ENCODE measurements at regions not wholly inside any gene's neighbourhood (a gene's known extent, or its start where the extent isn't known, plus 50 kb on each side); places are given as distances from the start of the nearest gene placed in this dataset.

GRCh38 chr5:67317603-67318002 is 121.0 kb upstream of the CD180 start:
- peaks cover 3% of the 10 kb centered on the region for H3K4me1 Mint-ChIP-seq (ENCODE audit: low read depth)
- H3K27ac Mint-ChIP-seq, result peak overlapping the region; percentile 38
- H3K36me3 Mint-ChIP-seq (ENCODE audit: low read depth), result no peaks in the 10 kb centered on the region
- no peak for DNase-seq (ENCODE audit: low spot score)
- H3K27me3 Mint-ChIP-seq (ENCODE audit: low read depth), result no peaks in the 10 kb centered on the region
- peaks cover 4% of the 10 kb centered on the region for H3K9me3 Mint-ChIP-seq
- no peak overlapping the region for H3K4me3 Mint-ChIP-seq

- DNase-seq (ENCODE audit: low spot score), result no peak
- H3K27me3 Mint-ChIP-seq (ENCODE audit: low read depth), result no peaks in the 10 kb centered on the region
- H3K36me3 Mint-ChIP-seq (ENCODE audit: low read depth), result no peaks in the 10 kb centered on the region
- H3K27ac Mint-ChIP-seq, result no peak overlapping the region
- no peak overlapping the region for H3K4me3 Mint-ChIP-seq
- peaks cover 4% of the 10 kb centered on the region for H3K9me3 Mint-ChIP-seq
- H3K4me1 Mint-ChIP-seq (ENCODE audit: low read depth), result peaks cover 3% of the 10 kb centered on the region
These were observed 120.1 kb upstream of the CD180 start for GRCh38 chr5:67316695-67317094.

DNA sequence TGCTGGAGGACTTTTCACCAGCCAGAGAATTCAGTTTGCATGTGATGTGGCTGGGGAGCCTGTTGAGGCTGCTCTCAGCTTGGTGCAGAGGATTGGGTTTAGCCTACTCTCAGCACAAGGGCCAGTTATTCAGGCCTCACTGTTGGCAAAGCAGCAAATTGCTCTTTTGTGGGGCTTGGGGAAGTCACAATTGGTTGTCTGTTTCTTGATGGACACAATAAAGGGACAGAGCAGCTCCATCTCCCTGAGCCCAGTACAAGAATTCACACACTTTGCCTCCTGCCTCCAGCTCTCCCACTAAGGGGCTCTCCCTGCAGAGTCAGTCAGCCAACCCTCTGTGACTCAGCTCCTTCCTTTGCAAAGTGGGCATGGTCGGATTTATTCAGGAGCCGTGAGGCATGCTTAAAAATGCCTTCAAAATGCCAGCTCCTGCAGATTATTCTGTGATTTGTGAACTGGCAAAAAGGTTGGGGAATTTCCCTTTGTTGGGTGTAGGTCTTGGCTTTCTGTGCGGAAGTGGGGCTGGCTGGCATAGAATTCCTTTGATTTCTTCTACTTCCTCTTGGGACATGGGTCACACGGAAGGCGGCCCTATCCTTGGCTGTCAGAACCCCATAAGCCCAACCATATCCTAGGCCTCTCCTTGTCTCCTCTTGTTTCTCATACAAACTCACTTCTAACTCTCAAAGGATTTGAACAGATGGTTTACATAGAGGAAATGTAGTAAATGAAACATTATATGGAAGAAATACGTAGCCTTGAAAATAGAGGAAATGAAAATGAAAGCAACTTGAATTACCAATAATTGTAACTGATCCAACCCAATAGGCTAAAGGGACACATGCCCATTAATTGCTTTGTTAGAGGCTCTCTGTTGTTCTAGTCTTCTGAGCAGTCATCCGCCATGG is 118.7 kb upstream of the CD180 start:
- H3K4me3 Mint-ChIP-seq, result no peak overlapping the region
- no peak overlapping the region for H3K27ac Mint-ChIP-seq
- DNase-seq (ENCODE audit: low spot score), result no peak
- H3K4me1 Mint-ChIP-seq (ENCODE audit: low read depth), result peaks cover 3% of the 10 kb centered on the region
- H3K27me3 Mint-ChIP-seq (ENCODE audit: low read depth), result peaks cover 6% of the 10 kb centered on the region
- H3K9me3 Mint-ChIP-seq, result peaks cover 7% of the 10 kb centered on the region
- H3K36me3 Mint-ChIP-seq (ENCODE audit: low read depth), result no peaks in the 10 kb centered on the region

GRCh38 chr5:67311701-67312100 is 115.1 kb upstream of the CD180 start:
- Mint-ChIP-seq H3K9me3 (peaks cover 3% of the 10 kb centered on the region), H3K27me3 (ENCODE audit: low read depth) (peaks cover 6% of the 10 kb centered on the region), H3K4me1 (ENCODE audit: low read depth) (peaks cover 9% of the 10 kb centered on the region), H3K27ac (no peak overlapping the region), H3K4me3 (no peak overlapping the region), H3K36me3 (ENCODE audit: low read depth) (no peaks in the 10 kb centered on the region)
- no peak for DNase-seq (ENCODE audit: low spot score)

DNA sequence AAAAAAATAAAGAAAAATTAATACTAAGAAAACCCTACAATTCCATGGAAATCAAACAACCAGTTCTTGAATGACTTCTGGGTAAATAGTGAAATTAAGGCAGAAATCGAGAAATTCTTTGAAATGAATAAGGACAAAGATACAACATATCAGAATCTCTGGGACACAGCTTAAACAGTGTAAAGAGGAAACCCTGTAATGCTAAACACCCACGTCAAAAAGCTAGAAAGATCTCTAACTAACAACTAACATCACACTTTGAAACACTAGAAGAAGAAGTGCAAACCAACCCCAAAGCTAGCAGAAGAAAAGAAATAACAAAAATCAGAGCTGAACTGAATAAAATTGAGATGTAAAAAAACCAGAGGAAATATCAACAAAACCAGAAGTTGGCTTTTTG is 114.6 kb upstream of the CD180 start:
- no peak overlapping the region for H3K27ac Mint-ChIP-seq
- peaks cover 12% of the 10 kb centered on the region for H3K4me1 Mint-ChIP-seq (ENCODE audit: low read depth)
- H3K9me3 Mint-ChIP-seq, result peaks cover 3% of the 10 kb centered on the region
- peaks cover 6% of the 10 kb centered on the region for H3K27me3 Mint-ChIP-seq (ENCODE audit: low read depth)
- DNase-seq (ENCODE audit: low spot score), result no peak
- no peak overlapping the region for H3K4me3 Mint-ChIP-seq
- H3K36me3 Mint-ChIP-seq (ENCODE audit: low read depth), result no peaks in the 10 kb centered on the region

DNA sequence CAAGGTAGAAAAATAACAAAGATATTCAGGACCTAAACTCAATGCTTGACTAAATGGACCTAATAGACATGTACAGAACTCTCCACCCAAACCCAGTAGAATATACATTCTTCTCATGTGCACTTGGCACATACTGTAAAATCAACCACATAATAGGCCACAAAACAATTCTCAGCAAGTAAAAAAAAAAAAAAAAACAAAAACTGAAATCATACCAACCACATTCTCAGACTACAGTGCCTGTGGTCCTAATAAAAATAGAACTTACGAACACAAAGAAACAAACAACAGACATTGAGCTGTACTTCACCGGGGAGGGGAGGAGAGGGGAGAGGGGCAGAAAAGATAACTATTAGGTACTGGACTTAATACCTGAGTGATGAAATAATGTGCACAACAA is 114.1 kb upstream of the CD180 start:
- H3K9me3 Mint-ChIP-seq, result peaks cover 3% of the 10 kb centered on the region
- no peak for DNase-seq (ENCODE audit: low spot score)
- no peak overlapping the region for H3K4me3 Mint-ChIP-seq
- H3K36me3 Mint-ChIP-seq (ENCODE audit: low read depth), result no peaks in the 10 kb centered on the region
- no peak overlapping the region for H3K27ac Mint-ChIP-seq
- peaks cover 6% of the 10 kb centered on the region for H3K27me3 Mint-ChIP-seq (ENCODE audit: low read depth)
- H3K4me1 Mint-ChIP-seq (ENCODE audit: low read depth), result peaks cover 13% of the 10 kb centered on the region

- H3K27ac Mint-ChIP-seq, result no peak overlapping the region
- DNase-seq (ENCODE audit: low spot score), result no peak
- no peak overlapping the region for H3K4me3 Mint-ChIP-seq
These were observed 113.6 kb upstream of the CD180 start for GRCh38 chr5:67310169-67310568.

DNA sequence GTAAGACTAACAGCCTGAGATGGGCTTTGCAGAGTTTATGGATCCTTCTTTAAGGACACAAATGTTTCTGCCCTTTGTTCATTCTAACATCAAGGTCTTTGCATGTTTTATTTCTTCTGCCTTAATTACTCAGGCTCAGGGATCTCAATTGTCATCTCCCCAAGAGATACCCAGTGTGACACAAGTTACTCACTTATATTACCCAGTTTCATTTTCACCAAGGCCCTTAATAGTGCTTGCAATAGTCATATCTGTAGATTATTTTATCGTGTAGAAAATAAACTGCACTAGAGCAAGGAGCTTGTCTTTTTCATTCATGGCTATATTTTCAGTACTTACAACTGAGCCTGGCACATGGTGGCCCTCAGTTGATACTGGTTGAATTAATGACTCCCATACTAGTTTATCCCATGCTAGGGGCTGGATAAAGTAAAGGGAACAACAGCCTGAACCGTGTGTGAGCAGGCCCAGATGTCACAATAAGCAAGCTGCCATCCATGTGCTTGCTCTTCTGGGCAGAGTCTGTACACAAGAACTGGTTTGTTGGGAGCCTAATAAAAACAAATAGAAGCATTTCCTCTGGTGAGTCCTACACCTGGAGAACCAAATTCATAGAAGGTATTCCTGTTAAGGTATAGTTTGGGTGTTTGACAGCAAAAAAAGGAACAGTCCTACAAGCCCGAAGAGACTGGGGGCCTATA is 112.5 kb upstream of the CD180 start:
- Mint-ChIP-seq H3K4me3 (no peak overlapping the region), H3K9me3 (peaks cover 3% of the 10 kb centered on the region), H3K4me1 (ENCODE audit: low read depth) (peaks cover 12% of the 10 kb centered on the region)

More at GRCh38 chr5:67310169-67310568, 113.6 kb upstream of the CD180 start:
- no peaks in the 10 kb centered on the region for H3K36me3 Mint-ChIP-seq (ENCODE audit: low read depth)
- H3K4me1 Mint-ChIP-seq (ENCODE audit: low read depth), result peaks cover 12% of the 10 kb centered on the region
- peaks cover 3% of the 10 kb centered on the region for H3K9me3 Mint-ChIP-seq
- H3K27me3 Mint-ChIP-seq (ENCODE audit: low read depth), result peaks cover 6% of the 10 kb centered on the region

GRCh38 chr5:67306965-67307607 is 110.5 kb upstream of the CD180 start:
- peaks cover 3% of the 10 kb centered on the region for H3K9me3 Mint-ChIP-seq
- H3K4me3 Mint-ChIP-seq, result no peak overlapping the region
- H3K27ac Mint-ChIP-seq, result no peak overlapping the region
- no peaks in the 10 kb centered on the region for H3K36me3 Mint-ChIP-seq (ENCODE audit: low read depth)
- peaks cover 6% of the 10 kb centered on the region for H3K27me3 Mint-ChIP-seq (ENCODE audit: low read depth)
- no peak for DNase-seq (ENCODE audit: low spot score)
- H3K4me1 Mint-ChIP-seq (ENCODE audit: low read depth), result peaks cover 12% of the 10 kb centered on the region

More for the DNA sequence above, 112.5 kb upstream of the CD180 start:
- Mint-ChIP-seq H3K36me3 (ENCODE audit: low read depth) (no peaks in the 10 kb centered on the region), H3K27ac (no peak overlapping the region), H3K27me3 (ENCODE audit: low read depth) (peaks cover 6% of the 10 kb centered on the region)
- no peak for DNase-seq (ENCODE audit: low spot score)

DNA sequence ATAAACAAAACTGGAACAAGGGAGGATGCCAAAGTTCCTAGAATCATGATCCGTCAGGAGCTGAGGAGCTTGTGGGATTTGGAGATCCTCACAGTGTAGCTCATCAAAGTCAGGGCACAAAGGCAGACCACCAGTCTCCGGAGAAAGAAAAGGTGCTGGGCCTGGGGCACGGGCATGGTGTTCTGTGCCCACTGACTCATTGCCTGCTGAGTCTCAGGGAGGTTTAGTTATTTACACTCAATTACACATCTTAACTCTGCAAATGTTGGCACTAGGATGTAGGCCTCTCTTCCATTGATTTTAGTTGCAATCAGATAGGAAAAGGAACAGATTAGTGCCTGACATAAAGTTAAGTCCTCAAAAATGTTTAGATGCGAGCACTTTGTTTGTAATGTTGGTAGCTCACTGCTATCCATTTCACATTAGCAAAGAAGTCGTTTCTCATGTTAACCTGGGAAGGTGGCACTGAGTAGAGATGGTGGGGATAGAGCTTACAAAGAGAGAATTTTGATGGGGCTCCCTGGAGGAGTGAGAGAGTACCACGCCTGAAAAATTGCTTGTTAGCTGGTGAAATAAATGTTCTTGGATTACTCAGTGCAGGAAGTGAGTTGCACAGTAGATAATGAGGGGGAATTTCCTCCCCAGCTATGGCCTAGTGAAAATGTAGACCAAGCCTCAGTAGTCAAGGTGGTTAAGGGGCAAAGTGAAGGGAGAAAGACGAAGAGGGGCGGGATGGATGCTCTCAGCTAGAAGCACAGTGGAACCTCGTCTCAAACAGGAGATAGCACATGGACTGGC is 109.5 kb upstream of the CD180 start:
- Mint-ChIP-seq H3K4me1 (ENCODE audit: low read depth) (peaks cover 12% of the 10 kb centered on the region), H3K36me3 (ENCODE audit: low read depth) (no peaks in the 10 kb centered on the region), H3K27ac (no peak overlapping the region), H3K27me3 (ENCODE audit: low read depth) (peaks cover 3% of the 10 kb centered on the region), H3K9me3 (peaks cover 3% of the 10 kb centered on the region), H3K4me3 (no peak overlapping the region)
- no peak for DNase-seq (ENCODE audit: low spot score)

DNA sequence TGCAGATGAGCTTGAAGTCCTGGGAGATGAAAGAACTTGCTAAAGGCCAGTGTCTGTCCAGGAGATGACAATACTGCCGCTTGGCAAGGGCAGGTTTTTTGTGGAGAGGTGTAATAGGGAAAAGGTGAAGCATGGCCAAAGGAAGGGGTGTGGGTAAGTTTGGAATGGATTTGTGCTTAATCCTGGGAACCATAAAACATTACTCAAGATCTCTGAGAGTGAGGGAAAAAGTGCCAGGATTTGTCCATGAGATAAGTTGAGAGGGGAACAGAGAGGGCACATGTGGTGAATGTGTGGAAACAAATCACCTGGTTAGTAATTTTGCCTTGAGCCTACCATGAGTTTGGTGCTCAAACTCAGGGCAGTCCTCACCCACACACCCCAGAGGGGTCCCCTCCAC is 108.8 kb upstream of the CD180 start:
- H3K4me1 Mint-ChIP-seq (ENCODE audit: low read depth), result peaks cover 12% of the 10 kb centered on the region
- no peaks in the 10 kb centered on the region for H3K36me3 Mint-ChIP-seq (ENCODE audit: low read depth)

DNA sequence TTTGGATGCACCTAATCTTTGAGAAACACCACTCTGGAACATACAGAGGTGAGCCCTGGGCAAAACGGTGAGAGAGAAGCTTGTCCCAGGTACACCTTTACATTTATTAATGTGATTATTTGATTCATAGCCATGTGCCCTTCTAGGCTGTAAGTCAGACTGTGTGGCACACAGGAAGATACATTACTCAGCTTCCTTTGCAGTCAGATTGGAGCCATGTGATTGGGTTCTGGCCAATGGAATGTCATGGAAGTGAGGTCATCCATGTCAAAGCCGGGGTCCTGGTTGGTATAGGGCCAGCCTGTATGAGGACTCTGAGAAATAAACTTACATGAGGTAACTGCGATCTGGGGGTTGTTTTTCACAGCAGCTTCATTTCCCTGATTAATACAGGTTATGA is 106.8 kb upstream of the CD180 start:
- DNase-seq (ENCODE audit: low spot score), result no peak
- peaks cover 12% of the 10 kb centered on the region for H3K4me1 Mint-ChIP-seq (ENCODE audit: low read depth)

More for the DNA sequence above, 108.8 kb upstream of the CD180 start:
- DNase-seq (ENCODE audit: low spot score), result no peak
- Mint-ChIP-seq H3K4me3 (no peak overlapping the region), H3K27me3 (ENCODE audit: low read depth) (no peaks in the 10 kb centered on the region), H3K9me3 (no peaks in the 10 kb centered on the region), H3K27ac (no peak overlapping the region)

GRCh38 chr5:67301285-67301903 is 104.8 kb upstream of the CD180 start:
- Mint-ChIP-seq H3K9me3 (no peaks in the 10 kb centered on the region), H3K4me1 (ENCODE audit: low read depth) (peaks cover 4% of the 10 kb centered on the region), H3K36me3 (ENCODE audit: low read depth) (no peaks in the 10 kb centered on the region), H3K27ac (no peak overlapping the region), H3K4me3 (no peak overlapping the region), H3K27me3 (ENCODE audit: low read depth) (no peaks in the 10 kb centered on the region)
- no peak for DNase-seq (ENCODE audit: low spot score)

More for the DNA sequence above, 106.8 kb upstream of the CD180 start:
- Mint-ChIP-seq H3K4me3 (no peak overlapping the region), H3K27me3 (ENCODE audit: low read depth) (no peaks in the 10 kb centered on the region), H3K9me3 (no peaks in the 10 kb centered on the region), H3K27ac (no peak overlapping the region), H3K36me3 (ENCODE audit: low read depth) (no peaks in the 10 kb centered on the region)

All from T-helper 2 cell treated with Interferon-gamma antibody and Interleukin-4, amounts not matched to agents 5 μg/mL and 100 μg/mL, for 36 hours (primary cell).